KMS-11 (cell line): ENCODE measurements at regions not wholly inside any gene's neighbourhood (a gene's known extent, or its start where the extent isn't known, plus 50 kb on each side); places are given as distances from the start of the nearest gene placed in this dataset.

ENCODE experiments used
- H2AFZ ChIP-seq: fragments of 200-600 bp; sonication (generic); 2 replicates; pipeline ENCODE4 v1.6.1; 2016; ENCODE audit warnings: antibody characterized with exemption, mixed run types, low read depth
- H3K27ac ChIP-seq: fragments of 200-600 bp; sonication (generic); 2 replicates; pipeline ENCODE4 v1.6.1; 2016; ENCODE audit warnings: mild to moderate bottlenecking, mixed run types
- H3K27me3 ChIP-seq: fragments of 200-600 bp; sonication (generic); 2 replicates; pipeline ENCODE4 v1.6.1; 2017; ENCODE audit warnings: mild to moderate bottlenecking, low read depth, mixed run types, moderate library complexity; ENCODE audit not compliant: insufficient read depth
- H3K36me3 ChIP-seq: fragments of 200-600 bp; sonication (generic); 2 replicates; pipeline ENCODE4 v1.6.1; 2017; ENCODE audit warnings: mild to moderate bottlenecking, mixed run types; ENCODE audit not compliant: insufficient read depth
- H3K4me1 ChIP-seq: fragments of 200-600 bp; sonication (generic); 2 replicates; pipeline ENCODE4 v1.6.1; 2016; ENCODE audit warnings: mild to moderate bottlenecking, low read depth, mixed run types; ENCODE audit not compliant: poor library complexity, severe bottlenecking
- H3K4me2 ChIP-seq: fragments of 200-600 bp; sonication (generic); 2 replicates; pipeline ENCODE4 v1.7.0; 2016; ENCODE audit warnings: mild to moderate bottlenecking, mixed run types
- H3K4me3 ChIP-seq: fragments of 200-600 bp; sonication (generic); IDR thresholded peaks from 2 replicates; pipeline ENCODE4 v1.6.1; 2017; ENCODE audit warnings: low read depth, low read length, mixed read lengths; ENCODE audit not compliant: insufficient read depth
- H3K79me2 ChIP-seq: fragments of 200-600 bp; sonication (generic); 2 replicates; pipeline ENCODE4 v1.6.1; 2016; ENCODE audit warnings: low read depth, mixed run types; ENCODE audit not compliant: insufficient read depth
- H3K9ac ChIP-seq: fragments of 200-600 bp; sonication (generic); 2 replicates; pipeline ENCODE4 v1.6.1; 2016; ENCODE audit warnings: mild to moderate bottlenecking, mixed run types
- H4K20me1 ChIP-seq: fragments of 200-600 bp; sonication (generic); 2 replicates; pipeline ENCODE4 v1.6.1; 2016; ENCODE audit warnings: mild to moderate bottlenecking, mixed run types; ENCODE audit not compliant: insufficient read depth
- TF ChIP-seq, protein P1 (sequence below): fragments of 200-600 bp; sonication (generic); conservative IDR thresholded peaks from 2 replicates; pipeline ENCODE4 v1.6.1; 2017; ENCODE audit warnings: low read depth, mild to moderate bottlenecking, antibody characterized with exemption, low read length, moderate library complexity, mixed read lengths

GRCh38 chr13:99800951-99801350 lies 170.6 kb downstream of the ZIC5 start:
- H3K4me3 ChIP-seq, result no peak overlapping the region
- H3K79me2 ChIP-seq, result no peaks in the 10 kb centered on the region
- no peaks in the 10 kb centered on the region for H3K36me3 ChIP-seq
- no peak overlapping the region for H3K4me2 ChIP-seq
- no peak overlapping the region for H3K9ac ChIP-seq
- no peaks in the 10 kb centered on the region for H4K20me1 ChIP-seq
- no peak overlapping the region for H3K27ac ChIP-seq
- H3K4me1 ChIP-seq, result no peaks in the 10 kb centered on the region
- H3K27me3 ChIP-seq, result no peaks in the 10 kb centered on the region
- no peak overlapping the region for H2AFZ ChIP-seq
- TF ChIP-seq, protein P1, sequence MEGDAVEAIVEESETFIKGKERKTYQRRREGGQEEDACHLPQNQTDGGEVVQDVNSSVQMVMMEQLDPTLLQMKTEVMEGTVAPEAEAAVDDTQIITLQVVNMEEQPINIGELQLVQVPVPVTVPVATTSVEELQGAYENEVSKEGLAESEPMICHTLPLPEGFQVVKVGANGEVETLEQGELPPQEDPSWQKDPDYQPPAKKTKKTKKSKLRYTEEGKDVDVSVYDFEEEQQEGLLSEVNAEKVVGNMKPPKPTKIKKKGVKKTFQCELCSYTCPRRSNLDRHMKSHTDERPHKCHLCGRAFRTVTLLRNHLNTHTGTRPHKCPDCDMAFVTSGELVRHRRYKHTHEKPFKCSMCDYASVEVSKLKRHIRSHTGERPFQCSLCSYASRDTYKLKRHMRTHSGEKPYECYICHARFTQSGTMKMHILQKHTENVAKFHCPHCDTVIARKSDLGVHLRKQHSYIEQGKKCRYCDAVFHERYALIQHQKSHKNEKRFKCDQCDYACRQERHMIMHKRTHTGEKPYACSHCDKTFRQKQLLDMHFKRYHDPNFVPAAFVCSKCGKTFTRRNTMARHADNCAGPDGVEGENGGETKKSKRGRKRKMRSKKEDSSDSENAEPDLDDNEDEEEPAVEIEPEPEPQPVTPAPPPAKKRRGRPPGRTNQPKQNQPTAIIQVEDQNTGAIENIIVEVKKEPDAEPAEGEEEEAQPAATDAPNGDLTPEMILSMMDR, result no peak

GRCh38 chr13:99800011-99800410 lies 171.6 kb downstream of the ZIC5 start:
- no peak overlapping the region for H3K4me3 ChIP-seq
- TF ChIP-seq, protein P1, result no peak
- H3K4me1 ChIP-seq, result no peaks in the 10 kb centered on the region
- no peaks in the 10 kb centered on the region for H3K36me3 ChIP-seq
- H4K20me1 ChIP-seq, result no peaks in the 10 kb centered on the region
- no peak overlapping the region for H3K27ac ChIP-seq
- H3K79me2 ChIP-seq, result no peaks in the 10 kb centered on the region
- H2AFZ ChIP-seq, result no peak overlapping the region
- H3K27me3 ChIP-seq, result no peaks in the 10 kb centered on the region
- H3K9ac ChIP-seq, result no peak overlapping the region
- no peak overlapping the region for H3K4me2 ChIP-seq

DNA sequence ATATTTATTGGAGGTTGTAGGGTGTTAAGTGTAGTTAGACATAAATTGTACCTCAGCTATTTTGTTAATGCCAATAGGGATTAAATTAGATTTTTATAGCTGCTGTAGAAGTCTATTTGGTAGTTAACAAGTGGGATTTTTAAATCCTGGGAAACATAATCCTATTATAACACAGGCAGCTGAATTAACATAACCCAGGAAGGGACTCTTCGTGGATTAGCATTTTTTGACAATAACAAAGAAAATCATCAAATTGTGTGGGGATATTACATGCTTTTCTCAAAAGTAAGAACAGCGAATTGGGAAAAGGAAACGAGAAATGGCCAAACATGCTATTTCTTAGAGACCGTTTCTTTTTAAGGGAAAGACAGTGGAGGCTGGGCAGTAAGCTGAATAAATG lies 172.8 kb downstream of the ZIC5 start:
- no peak overlapping the region for H2AFZ ChIP-seq
- H3K27me3 ChIP-seq, result no peaks in the 10 kb centered on the region
- H3K4me2 ChIP-seq, result no peak overlapping the region
- H3K36me3 ChIP-seq, result no peaks in the 10 kb centered on the region
- TF ChIP-seq, protein P1, result no peak
- no peaks in the 10 kb centered on the region for H3K4me1 ChIP-seq
- H3K27ac ChIP-seq, result no peak overlapping the region
- no peak overlapping the region for H3K4me3 ChIP-seq
- H3K79me2 ChIP-seq, result no peaks in the 10 kb centered on the region
- no peaks in the 10 kb centered on the region for H4K20me1 ChIP-seq
- H3K9ac ChIP-seq, result no peak overlapping the region

- Histone ChIP-seq H3K27me3 (no peaks in the 10 kb centered on the region), H3K4me3 (no peak overlapping the region), H2AFZ (no peak overlapping the region), H3K4me1 (no peaks in the 10 kb centered on the region), H4K20me1 (no peaks in the 10 kb centered on the region), H3K79me2 (no peaks in the 10 kb centered on the region), H3K27ac (no peak overlapping the region), H3K36me3 (no peaks in the 10 kb centered on the region), H3K9ac (no peak overlapping the region), H3K4me2 (no peak overlapping the region)
- TF ChIP-seq, protein P1, result no peak
Measured at GRCh38 chr13:99797691-99798090, 173.9 kb downstream of the ZIC5 start.
